NCI-H748 (cell line): ENCODE measurements at regions not wholly inside any gene's neighbourhood (a gene's known extent, or its start where the extent isn't known, plus 50 kb on each side); places are given as distances from the start of the nearest gene placed in this dataset.

Experiments used
- DNase-seq: peaks from one replicate; lab custom pipeline; 2025; ENCODE audit not compliant: unreplicated experiment; lab: John Stamatoyannopoulos, UW

- no peak for DNase-seq
These were observed 227.7 kb upstream of the TSHZ2 start for GRCh38 chr20:52744441-52744840.

GRCh38 chr20:52738081-52738480, 234.1 kb upstream of the TSHZ2 start:
- no peak for DNase-seq

GRCh38 chr20:52736507-52736906, 235.7 kb upstream of the TSHZ2 start:
- no peak for DNase-seq

GRCh38 chr20:52731093-52731492, 241.1 kb upstream of the TSHZ2 start:
- peak; percentile 29 for DNase-seq

- DNase-seq, result no peak
These were observed 244.3 kb upstream of the TSHZ2 start for GRCh38 chr20:52727740-52728456.

GRCh38 chr20:52724541-52724940, 247.6 kb upstream of the TSHZ2 start:
- DNase-seq, result no peak

GRCh38 chr20:52722926-52723688, 249.1 kb upstream of the TSHZ2 start:
- DNase-seq, result no peak

- no peak for DNase-seq
These were observed 264.0 kb upstream of the TSHZ2 start for GRCh38 chr20:52708137-52708536.

- DNase-seq, result no peak
These were observed 267.6 kb upstream of the TSHZ2 start for GRCh38 chr20:52704553-52704952.

- DNase-seq, result no peak
These were observed 283.8 kb upstream of the TSHZ2 start for GRCh38 chr20:52688345-52688744.

GRCh38 chr20:52684905-52685304, 287.3 kb upstream of the TSHZ2 start:
- no peak for DNase-seq

- no peak for DNase-seq
These were observed 288.0 kb upstream of the TSHZ2 start for GRCh38 chr20:52684176-52684575.

- DNase-seq, result no peak
These were observed 288.4 kb upstream of the TSHZ2 start for GRCh38 chr20:52683761-52684160.

GRCh38 chr20:52682237-52682636, 289.9 kb upstream of the TSHZ2 start:
- no peak for DNase-seq

GRCh38 chr20:52681288-52681687, 290.9 kb upstream of the TSHZ2 start:
- DNase-seq, result no peak

GRCh38 chr20:52677216-52677615, 294.9 kb upstream of the TSHZ2 start:
- no peak for DNase-seq

- peak; percentile 30 for DNase-seq
These were observed 295.7 kb upstream of the TSHZ2 start for GRCh38 chr20:52676283-52676995.

GRCh38 chr20:52675375-52675774, 296.8 kb upstream of the TSHZ2 start:
- DNase-seq, result no peak

GRCh38 chr20:52668626-52669025, 303.5 kb upstream of the TSHZ2 start:
- no peak for DNase-seq

- DNase-seq, result no peak
These were observed 304.8 kb upstream of the TSHZ2 start for GRCh38 chr20:52667358-52667757.

- no peak for DNase-seq
These were observed 306.7 kb upstream of the TSHZ2 start for GRCh38 chr20:52665441-52665840.

- no peak for DNase-seq
These were observed 316.8 kb upstream of the TSHZ2 start for GRCh38 chr20:52655395-52655794.
